Adrenal gland (tissue), 5 donors: ENCODE measurements at regions not wholly inside any gene's neighbourhood (a gene's known extent, or its start where the extent isn't known, plus 50 kb on each side); places are given as distances from the start of the nearest gene placed in this dataset.

ENCODE experiments used
- CTCF ChIP-seq, 6 experiments: fragments of 450-650 bp in 4 of 6; fragments of 200-600 bp in 2 of 6; sonication (generic) in 1 of 6; IDR thresholded peaks; 1 replicate in 5 of 6; 2 replicates in 1 of 6; pipeline versions ENCODE4 v1.5.1 to v1.8.0; 2016 to 2021; ENCODE audit warnings: antibody characterized with exemption in 6 of 6, mild to moderate bottlenecking in 2 of 6, moderate library complexity in 1 of 6
- POLR2A ChIP-seq, 2 donors: fragments of 450-650 bp; IDR thresholded peaks; one replicate each; pipeline ENCODE4 v1.6.1; 2017; ENCODE audit warnings: antibody characterized with exemption in 2 of 2, mild to moderate bottlenecking in 2 of 2, moderate library complexity in 1 of 2
- donor health status: DM: no; HTN: no; CAD: no.

- no peak for TF ChIP-seq CTCF (IDR thresholded peaks at IDR 0.05)
- TF ChIP-seq POLR2A (IDR thresholded peaks at IDR 0.05), result no peak
Observed at GRCh38 chr3:89699229-89699628, 591.8 kb downstream of the EPHA3 start.
